Sigmoid colon (tissue), 6 donors: ENCODE measurements at regions not wholly inside any gene's neighbourhood (a gene's known extent, or its start where the extent isn't known, plus 50 kb on each side); places are given as distances from the start of the nearest gene placed in this dataset.

Experiments
- DNase-seq: peaks from one replicate; pipeline ENCODE4 v3.0.0-alpha.2; 2019
- H3K27ac ChIP-seq, 4 donors: fragments of 200-600 bp; sonication (generic); one replicate each; pipeline ENCODE4 v1.5.1; 2016 to 2019; ENCODE audit warnings: mild to moderate bottlenecking in 1 of 4
- H3K27me3 ChIP-seq, 3 donors: fragments of 200-600 bp; sonication (generic); one replicate each; pipeline ENCODE4 v1.5.1; 2019; ENCODE audit warnings: mild to moderate bottlenecking in 1 of 3
- H3K36me3 ChIP-seq, 4 donors: fragments of 200-600 bp; sonication (generic); one replicate each; pipeline ENCODE4 v1.5.1; 2016 to 2019
- H3K4me1 ChIP-seq, 4 donors: fragments of 200-600 bp; sonication (generic); one replicate each; pipeline ENCODE4 v1.5.1; 2017 to 2019
- H3K4me3 ChIP-seq, 4 donors: fragments of 200-600 bp; sonication (generic); one replicate each; pipeline ENCODE4 v1.5.1; 2017 to 2019; ENCODE audit warnings: mild to moderate bottlenecking in 2 of 4, moderate library complexity in 1 of 4
- H3K9me3 ChIP-seq, 4 donors: fragments of 200-600 bp in 3 of 4; sonication (generic) in 3 of 4; one replicate each; pipeline versions ENCODE4 v1.5.1 to v1.6.1; 2013 to 2019
- CTCF ChIP-seq, 4 experiments: fragments of 450-650 bp in 3 of 4; fragments of 200-600 bp in 1 of 4; IDR thresholded peaks; one replicate each; pipeline ENCODE4 v1.5.1; 2016 to 2019; ENCODE audit warnings: antibody characterized with exemption in 4 of 4, mild to moderate bottlenecking in 3 of 4, moderate library complexity in 2 of 4
- EP300 ChIP-seq, 4 donors: sonication (generic); formaldehyde crosslinking; IDR thresholded peaks; one replicate each; pipeline ENCODE4 v1.6.1; 2017; ENCODE audit warnings: antibody characterized with exemption in 4 of 4
- POLR2A ChIP-seq, 2 donors: fragments of 450-650 bp; IDR thresholded peaks; one replicate each; pipeline ENCODE4 v1.6.1; 2016; ENCODE audit warnings: antibody characterized with exemption in 2 of 2, mild to moderate bottlenecking in 2 of 2, moderate library complexity in 2 of 2
- POLR2AphosphoS5 ChIP-seq, 4 donors: sonication (generic); formaldehyde crosslinking; IDR thresholded peaks; one replicate each; pipeline ENCODE4 v1.6.1; 2017; ENCODE audit warnings: antibody characterized with exemption in 4 of 4
- WGBS, 2 donors: extraction: QIAGEN DNeasy Blood & Tissue Kit; methylation state at CpG; one replicate each; pipeline ENCODE4 v1.1.7; 2013; 5-methylcytosine and 5-hydroxymethylcytosine counted together
- intact Hi-C: fragments of 100-400 bp; cut with DNase I; formaldehyde crosslinking; loops from one replicate; pipeline ENCODE4 v1.15.1; 2023
- donor health status: healthy with polysubstance abuse.
- donor health status: healthy.

- 65 to 76% methylated on average over 7 of the region's 7 CpGs for WGBS, 2 donors
- no peaks in the 10 kb centered on the region for H3K27me3 ChIP-seq
Measured at GRCh38 chr5:130871346-130872086, 293.5 kb downstream of the HINT1 start.

DNA sequence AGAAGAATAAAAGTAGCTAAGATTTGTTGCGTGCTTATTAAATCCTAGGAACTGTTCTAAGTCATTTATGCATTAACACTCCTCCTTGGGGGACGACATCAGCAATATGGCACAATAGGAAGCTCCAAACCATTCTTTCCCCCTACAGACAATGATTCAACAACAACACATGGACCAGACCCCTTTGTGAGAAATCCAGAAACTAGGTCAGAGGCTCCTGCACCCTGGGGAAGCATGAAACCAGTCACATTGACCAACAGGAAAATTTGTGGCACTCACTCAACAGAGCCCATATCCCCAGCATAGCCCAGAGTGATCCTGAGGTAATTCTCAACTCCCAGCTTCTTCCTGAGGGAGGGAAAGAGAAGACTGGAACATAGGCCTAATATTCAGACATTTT lies 294.4 kb downstream of the HINT1 start:
- intact Hi-C loops, result no loop called here
- no peak for DNase-seq
- no peak for TF ChIP-seq POLR2AphosphoS5 (IDR thresholded peaks at IDR 0.05)
- Histone ChIP-seq H3K4me1 (no peaks in the 10 kb centered on the region), H3K27me3 (no peaks in the 10 kb centered on the region), H3K4me3 (no peak overlapping the region), H3K27ac (no peak overlapping the region), H3K36me3 (no peaks in the 10 kb centered on the region), H3K9me3 (no peaks in the 10 kb centered on the region)
- 92 to 93% methylated on average over 2 of the region's 2 CpGs for WGBS, 2 donors

More at GRCh38 chr5:130871346-130872086, 293.5 kb downstream of the HINT1 start:
- Histone ChIP-seq H3K27ac (no peak overlapping the region), H3K36me3 (no peaks in the 10 kb centered on the region), H3K4me3 (no peak overlapping the region), H3K9me3 (no peaks in the 10 kb centered on the region), H3K4me1 (no peaks in the 10 kb centered on the region)
- no peak for DNase-seq
- intact Hi-C loops, result no loop called here
- TF ChIP-seq CTCF (IDR thresholded peaks at IDR 0.05), result peak in 3 of 4 experiments; percentile 26 to 39 (median 38)
- no peak for TF ChIP-seq EP300 (IDR thresholded peaks at IDR 0.05)

- Histone ChIP-seq H3K36me3 (no peaks in the 10 kb centered on the region), H3K4me3 (no peak overlapping the region), H3K9me3 (no peaks in the 10 kb centered on the region), H3K4me1 (no peaks in the 10 kb centered on the region), H3K27me3 (no peaks in the 10 kb centered on the region), H3K27ac (no peak overlapping the region)
- TF ChIP-seq CTCF (IDR thresholded peaks at IDR 0.05) (no peak), POLR2A (IDR thresholded peaks at IDR 0.05) (no peak), POLR2AphosphoS5 (IDR thresholded peaks at IDR 0.05) (no peak), EP300 (IDR thresholded peaks at IDR 0.05) (no peak)
- no peak for DNase-seq
- intact Hi-C loops, result no loop called here
- WGBS, 2 donors, result 89 to 93% methylated on average over 1 of the region's 1 CpG
Measured at GRCh38 chr5:130868186-130868840, 296.7 kb downstream of the HINT1 start.

GRCh38 chr5:130845049-130845765 lies 319.8 kb downstream of the HINT1 start:
- Histone ChIP-seq H3K9me3 (no peaks in the 10 kb centered on the region), H3K4me1 (no peaks in the 10 kb centered on the region), H3K27ac (no peak overlapping the region), H3K4me3 (no peak overlapping the region), H3K27me3 (no peaks in the 10 kb centered on the region), H3K36me3 (no peaks in the 10 kb centered on the region)
- 23 to 70% methylated on average over 1 of the region's 1 CpG for WGBS, 2 donors
- TF ChIP-seq EP300 (IDR thresholded peaks at IDR 0.05) (no peak), POLR2AphosphoS5 (IDR thresholded peaks at IDR 0.05) (no peak), CTCF (IDR thresholded peaks at IDR 0.05) (no peak), POLR2A (IDR thresholded peaks at IDR 0.05) (no peak)
- DNase-seq, result no peak
- intact Hi-C loops, result no loop called here
